Adipocyte (in vitro differentiated cells): ENCODE measurements at regions not wholly inside any gene's neighbourhood (a gene's known extent, or its start where the extent isn't known, plus 50 kb on each side); places are given as distances from the start of the nearest gene placed in this dataset.
"Not testable (repeated sequence)": the region's sequence is repeated elsewhere in the genome, so short reads cannot be mapped to it uniquely, and the experiment has no call there.

Source experiments
- DNase-seq: peaks from one replicate; pipeline ENCODE4 v3.0.0-alpha.2; 2015; ENCODE audit warnings: low read depth
- H3K27me3 ChIP-seq: replicated peaks from 2 replicates; pipeline ENCODE4 v1.7.0; 2013; ENCODE audit warnings: mild to moderate bottlenecking, low read length, moderate library complexity; ENCODE audit not compliant: control insufficient read depth, insufficient read depth
- H3K36me3 ChIP-seq: 2 replicates; pipeline ENCODE4 v1.7.0; 2013; ENCODE audit warnings: low read length, mild to moderate bottlenecking, moderate library complexity; ENCODE audit not compliant: control insufficient read depth, insufficient read depth, severe bottlenecking
- H3K4me1 ChIP-seq: 2 replicates; pipeline ENCODE4 v1.7.0; 2013; ENCODE audit warnings: mild to moderate bottlenecking, low read length, moderate library complexity; ENCODE audit not compliant: control insufficient read depth, insufficient read depth
- H3K4me3 ChIP-seq: 2 replicates; pipeline ENCODE4 v1.7.0; 2013; ENCODE audit warnings: mild to moderate bottlenecking, low read length, moderate library complexity
- H3K9ac ChIP-seq: 2 replicates; pipeline ENCODE4 v1.7.0; 2013; ENCODE audit warnings: mild to moderate bottlenecking, low read length, moderate library complexity
- H3K9me3 ChIP-seq: 2 replicates; pipeline ENCODE4 v1.7.0; 2013; ENCODE audit warnings: mild to moderate bottlenecking, low read length, moderate library complexity; ENCODE audit not compliant: control insufficient read depth

GRCh38 chr10:5289228-5289627, 75.5 kb upstream of the UCN3 start:
- H3K4me3 ChIP-seq, H3K36me3 ChIP-seq, H3K9me3 ChIP-seq, DNase-seq, H3K9ac ChIP-seq, H3K27me3 ChIP-seq: not testable (repeated sequence)
- peaks cover 25% of the 10 kb centered on the region for H3K4me1 ChIP-seq

- peak overlapping the region; percentile 49 for H3K9ac ChIP-seq
- H3K36me3 ChIP-seq: no peaks in the 10 kb centered on the region
- H3K27me3 ChIP-seq: no peaks in the 10 kb centered on the region
- peak overlapping the region; percentile 44 for H3K4me3 ChIP-seq
- H3K4me1 ChIP-seq: peaks cover 25% of the 10 kb centered on the region
- DNase-seq: peak; percentile 84
- no peaks in the 10 kb centered on the region for H3K9me3 ChIP-seq
These were observed 73.1 kb upstream of the UCN3 start for GRCh38 chr10:5291501-5292195.

- no peaks in the 10 kb centered on the region for H3K27me3 ChIP-seq
- H3K9ac ChIP-seq: peak overlapping the region; percentile 49
- no peak for DNase-seq
- H3K9me3 ChIP-seq: no peaks in the 10 kb centered on the region
- H3K36me3 ChIP-seq: no peaks in the 10 kb centered on the region
- peaks cover 31% of the 10 kb centered on the region for H3K4me1 ChIP-seq
- peak overlapping the region; percentile 44 for H3K4me3 ChIP-seq
These were observed 72.5 kb upstream of the UCN3 start for GRCh38 chr10:5292196-5292735.

- not testable (repeated sequence) for H3K9ac ChIP-seq, DNase-seq, H3K9me3 ChIP-seq, H3K4me3 ChIP-seq, H3K27me3 ChIP-seq, H3K36me3 ChIP-seq
- H3K4me1 ChIP-seq: peaks cover 38% of the 10 kb centered on the region
These were observed 71.8 kb upstream of the UCN3 start for GRCh38 chr10:5292970-5293369.

- peak; percentile 40 for DNase-seq
- Histone ChIP-seq H3K4me1 (peaks cover 40% of the 10 kb centered on the region), H3K27me3 (no peaks in the 10 kb centered on the region), H3K4me3 (no peak overlapping the region), H3K9ac (no peak overlapping the region), H3K36me3 (no peaks in the 10 kb centered on the region), H3K9me3 (no peaks in the 10 kb centered on the region)
These were observed 70.8 kb upstream of the UCN3 start for GRCh38 chr10:5293691-5294550.

GRCh38 chr10:5297466-5297865, 67.3 kb upstream of the UCN3 start:
- DNase-seq: peak; percentile 52
- H3K9ac ChIP-seq: no peak overlapping the region
- no peaks in the 10 kb centered on the region for H3K36me3 ChIP-seq
- no peaks in the 10 kb centered on the region for H3K9me3 ChIP-seq
- H3K4me3 ChIP-seq: no peak overlapping the region
- peaks cover 23% of the 10 kb centered on the region for H3K4me1 ChIP-seq
- no peaks in the 10 kb centered on the region for H3K27me3 ChIP-seq

- H3K9ac ChIP-seq: no peak overlapping the region
- no peaks in the 10 kb centered on the region for H3K9me3 ChIP-seq
- H3K4me1 ChIP-seq: peaks cover 22% of the 10 kb centered on the region
- no peak for DNase-seq
- no peak overlapping the region for H3K4me3 ChIP-seq
- H3K27me3 ChIP-seq: no peaks in the 10 kb centered on the region
- H3K36me3 ChIP-seq: no peaks in the 10 kb centered on the region
These were observed 66.8 kb upstream of the UCN3 start for GRCh38 chr10:5297996-5298395.

- no peak overlapping the region for H3K4me3 ChIP-seq
- H3K4me1 ChIP-seq: peaks cover 22% of the 10 kb centered on the region
- no peaks in the 10 kb centered on the region for H3K36me3 ChIP-seq
- no peak overlapping the region for H3K9ac ChIP-seq
- DNase-seq: no peak
- H3K27me3 ChIP-seq: no peaks in the 10 kb centered on the region
- peaks cover 6% of the 10 kb centered on the region for H3K9me3 ChIP-seq
These were observed 64.8 kb upstream of the UCN3 start for GRCh38 chr10:5299950-5300349.

GRCh38 chr10:5303504-5303903, 61.3 kb upstream of the UCN3 start:
- Histone ChIP-seq H3K9me3 (peaks cover 6% of the 10 kb centered on the region), H3K27me3 (no peaks in the 10 kb centered on the region), H3K4me1 (peaks cover 8% of the 10 kb centered on the region), H3K9ac (no peak overlapping the region), H3K4me3 (no peak overlapping the region), H3K36me3 (no peaks in the 10 kb centered on the region)
- DNase-seq: no peak

- Histone ChIP-seq H3K27me3 (no peaks in the 10 kb centered on the region), H3K9me3 (peaks cover 6% of the 10 kb centered on the region), H3K4me1 (peaks cover 8% of the 10 kb centered on the region), H3K4me3 (no peak overlapping the region), H3K9ac (peak overlapping the region; percentile 39), H3K36me3 (no peaks in the 10 kb centered on the region)
- peak; percentile 77 for DNase-seq
These were observed 59.4 kb upstream of the UCN3 start for GRCh38 chr10:5305374-5305773.

GRCh38 chr10:5310914-5311313, 53.9 kb upstream of the UCN3 start:
- Histone ChIP-seq H3K27me3 (no peaks in the 10 kb centered on the region), H3K36me3 (no peaks in the 10 kb centered on the region), H3K9me3 (no peaks in the 10 kb centered on the region), H3K4me1 (peaks cover under 1% of the 10 kb centered on the region), H3K9ac (no peak overlapping the region), H3K4me3 (no peak overlapping the region)
- no peak for DNase-seq
